ENCODE measurements at regions not wholly inside any gene's neighbourhood (a gene's known extent, or its start where the extent isn't known, plus 50 kb on each side); places are given as distances from the start of the nearest gene placed in this dataset.

DNA sequence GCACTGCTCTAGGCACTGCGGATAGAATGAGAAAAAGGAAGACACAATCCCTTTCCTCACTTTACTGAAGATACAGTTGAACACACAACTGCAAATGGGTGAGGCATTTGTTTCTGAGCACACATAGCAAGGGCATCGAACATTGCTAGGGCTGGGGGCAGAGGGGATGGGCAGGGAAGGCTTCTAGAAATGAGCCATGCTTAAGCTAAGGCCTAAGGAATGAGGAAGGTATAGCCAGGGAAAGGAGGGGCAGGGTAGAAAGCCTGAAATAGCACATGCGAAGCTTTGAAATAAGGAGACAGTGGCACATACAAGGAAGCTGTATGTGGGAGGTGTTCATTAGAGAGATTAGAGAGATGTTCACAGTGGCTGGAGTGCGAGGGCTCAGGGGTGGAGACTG, 92.7 kb downstream of the KIF4B start:
- TF ChIP-seq, protein P1, sequence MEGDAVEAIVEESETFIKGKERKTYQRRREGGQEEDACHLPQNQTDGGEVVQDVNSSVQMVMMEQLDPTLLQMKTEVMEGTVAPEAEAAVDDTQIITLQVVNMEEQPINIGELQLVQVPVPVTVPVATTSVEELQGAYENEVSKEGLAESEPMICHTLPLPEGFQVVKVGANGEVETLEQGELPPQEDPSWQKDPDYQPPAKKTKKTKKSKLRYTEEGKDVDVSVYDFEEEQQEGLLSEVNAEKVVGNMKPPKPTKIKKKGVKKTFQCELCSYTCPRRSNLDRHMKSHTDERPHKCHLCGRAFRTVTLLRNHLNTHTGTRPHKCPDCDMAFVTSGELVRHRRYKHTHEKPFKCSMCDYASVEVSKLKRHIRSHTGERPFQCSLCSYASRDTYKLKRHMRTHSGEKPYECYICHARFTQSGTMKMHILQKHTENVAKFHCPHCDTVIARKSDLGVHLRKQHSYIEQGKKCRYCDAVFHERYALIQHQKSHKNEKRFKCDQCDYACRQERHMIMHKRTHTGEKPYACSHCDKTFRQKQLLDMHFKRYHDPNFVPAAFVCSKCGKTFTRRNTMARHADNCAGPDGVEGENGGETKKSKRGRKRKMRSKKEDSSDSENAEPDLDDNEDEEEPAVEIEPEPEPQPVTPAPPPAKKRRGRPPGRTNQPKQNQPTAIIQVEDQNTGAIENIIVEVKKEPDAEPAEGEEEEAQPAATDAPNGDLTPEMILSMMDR (IDR thresholded peaks at IDR 0.05) = no peak
- TF ChIP-seq POLR2A (IDR thresholded peaks at IDR 0.05) (no peak), POLR2AphosphoS5 (IDR thresholded peaks at IDR 0.05) (no peak)
